NB4 (cell line): ENCODE measurements at regions not wholly inside any gene's neighbourhood (a gene's known extent, or its start where the extent isn't known, plus 50 kb on each side); places are given as distances from the start of the nearest gene placed in this dataset.
"Not testable (repeated sequence)": the region's sequence is repeated elsewhere in the genome, so short reads cannot be mapped to it uniquely, and the experiment has no call there.

Experiments
- POLR2A ChIP-seq: IDR thresholded peaks from 2 replicates; pipeline ENCODE4 v1.6.1; 2011; ENCODE audit warnings: mild to moderate bottlenecking; ENCODE audit not compliant: insufficient read length; ENCODE audit errors: extremely low read depth
- TF ChIP-seq, protein P1 (sequence below): IDR thresholded peaks from one replicate; pipeline ENCODE4 v1.5.1; 2012; ENCODE audit warnings: low read depth, low read length
- TF ChIP-seq, protein P2 (sequence below): IDR thresholded peaks from 2 replicates; pipeline ENCODE4 v1.6.1; 2011; ENCODE audit warnings: low read depth, low read length

DNA sequence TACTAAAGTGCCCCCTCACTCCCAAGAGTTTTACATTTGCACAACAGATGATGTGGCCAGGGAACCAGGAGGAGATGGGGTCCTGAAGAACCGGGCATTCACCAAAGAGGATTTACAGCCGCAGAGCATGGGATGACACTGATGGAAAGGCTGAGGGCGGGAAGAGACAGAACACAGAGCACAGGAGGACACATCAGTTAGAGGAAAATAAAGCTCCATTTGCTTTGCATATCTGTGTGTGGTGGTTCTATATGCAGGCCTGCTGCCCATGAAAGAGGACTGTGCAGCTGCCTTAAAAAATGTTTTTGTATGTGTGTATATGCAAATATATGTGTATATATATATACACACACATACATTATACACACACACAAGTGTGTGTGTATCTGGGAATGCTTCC lies 320.8 kb upstream of the CHRNA7 start:
- TF ChIP-seq POLR2A, result not testable (repeated sequence)
- TF ChIP-seq, protein P1, sequence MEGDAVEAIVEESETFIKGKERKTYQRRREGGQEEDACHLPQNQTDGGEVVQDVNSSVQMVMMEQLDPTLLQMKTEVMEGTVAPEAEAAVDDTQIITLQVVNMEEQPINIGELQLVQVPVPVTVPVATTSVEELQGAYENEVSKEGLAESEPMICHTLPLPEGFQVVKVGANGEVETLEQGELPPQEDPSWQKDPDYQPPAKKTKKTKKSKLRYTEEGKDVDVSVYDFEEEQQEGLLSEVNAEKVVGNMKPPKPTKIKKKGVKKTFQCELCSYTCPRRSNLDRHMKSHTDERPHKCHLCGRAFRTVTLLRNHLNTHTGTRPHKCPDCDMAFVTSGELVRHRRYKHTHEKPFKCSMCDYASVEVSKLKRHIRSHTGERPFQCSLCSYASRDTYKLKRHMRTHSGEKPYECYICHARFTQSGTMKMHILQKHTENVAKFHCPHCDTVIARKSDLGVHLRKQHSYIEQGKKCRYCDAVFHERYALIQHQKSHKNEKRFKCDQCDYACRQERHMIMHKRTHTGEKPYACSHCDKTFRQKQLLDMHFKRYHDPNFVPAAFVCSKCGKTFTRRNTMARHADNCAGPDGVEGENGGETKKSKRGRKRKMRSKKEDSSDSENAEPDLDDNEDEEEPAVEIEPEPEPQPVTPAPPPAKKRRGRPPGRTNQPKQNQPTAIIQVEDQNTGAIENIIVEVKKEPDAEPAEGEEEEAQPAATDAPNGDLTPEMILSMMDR, result not testable (repeated sequence)
- TF ChIP-seq, protein P2, sequence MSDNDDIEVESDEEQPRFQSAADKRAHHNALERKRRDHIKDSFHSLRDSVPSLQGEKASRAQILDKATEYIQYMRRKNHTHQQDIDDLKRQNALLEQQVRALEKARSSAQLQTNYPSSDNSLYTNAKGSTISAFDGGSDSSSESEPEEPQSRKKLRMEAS, result not testable (repeated sequence)
